GM12873 (cell line): ENCODE measurements at regions not wholly inside any gene's neighbourhood (a gene's known extent, or its start where the extent isn't known, plus 50 kb on each side); places are given as distances from the start of the nearest gene placed in this dataset.

Experiments
- CTCF ChIP-seq: IDR thresholded peaks from 2 replicates; pipeline ENCODE4 v1.5.1; 2012; ENCODE audit warnings: low read depth, mild to moderate bottlenecking, moderate library complexity, low read length, control low read depth; ENCODE audit not compliant: insufficient read depth; ENCODE audit errors: missing control alignments

GRCh38 chr1:238088560-238089290 is 198.0 kb upstream of the ZP4 start:
- no peak for TF ChIP-seq CTCF

- no peak for TF ChIP-seq CTCF
Observed at GRCh38 chr1:238073991-238074390, 183.3 kb upstream of the ZP4 start.

GRCh38 chr1:238071061-238071460 is 180.3 kb upstream of the ZP4 start:
- TF ChIP-seq CTCF = no peak

- no peak for TF ChIP-seq CTCF
Observed at GRCh38 chr1:238063454-238063853, 172.7 kb upstream of the ZP4 start.

GRCh38 chr1:238061967-238062613 is 171.4 kb upstream of the ZP4 start:
- no peak for TF ChIP-seq CTCF

- no peak for TF ChIP-seq CTCF
Observed at GRCh38 chr1:238060061-238060460, 169.3 kb upstream of the ZP4 start.

GRCh38 chr1:238052496-238053266 is 162.0 kb upstream of the ZP4 start:
- no peak for TF ChIP-seq CTCF
